ENCODE measurements at regions not wholly inside any gene's neighbourhood (a gene's known extent, or its start where the extent isn't known, plus 50 kb on each side); places are given as distances from the start of the nearest gene placed in this dataset.

DNA sequence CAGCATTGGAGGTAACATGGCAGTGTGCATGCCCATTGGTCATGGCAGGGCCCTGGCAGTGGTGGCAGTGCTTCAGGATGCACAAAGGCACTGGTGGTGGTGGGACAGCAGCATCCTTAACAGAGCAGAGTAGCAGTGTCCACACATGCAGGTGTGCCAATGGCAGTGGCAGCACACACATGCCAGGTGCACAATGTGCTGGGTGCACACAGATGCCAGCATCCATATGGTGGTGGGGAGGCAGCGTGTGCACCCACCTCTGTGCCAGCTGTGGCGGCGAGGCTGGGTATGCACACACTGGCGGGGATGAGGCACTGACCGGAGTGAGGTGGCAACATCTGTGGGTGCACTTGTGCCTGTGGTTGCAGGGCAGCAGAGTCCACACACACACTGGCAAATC is 150.6 kb downstream of the SI start:
- no peak overlapping the region for H2BK120ac ChIP-seq (ENCODE audit: low read depth, low read length)
- H3K23ac ChIP-seq (ENCODE audit: low read length): no peak overlapping the region
- H3K18ac ChIP-seq (ENCODE audit: low read length): no peak overlapping the region
- no peak overlapping the region for H2AK5ac ChIP-seq (ENCODE audit: low read length)
- DNase-seq: no peak
- H2BK15ac ChIP-seq (replicated peaks; ENCODE audit: low read depth): no peak overlapping the region
- H3K4me2 ChIP-seq (ENCODE audit: low read length): no peak overlapping the region
- H4K5ac ChIP-seq (ENCODE audit: low read length): no peak overlapping the region
- no CpG with 5 or more reads among the region's 5 CpGs for WGBS (ENCODE audit: extremely low coverage, insufficient coverage, low lambda C conversion rate)
- H3K27ac ChIP-seq (ENCODE audit: low read depth, low read length): no peak overlapping the region
- H2BK5ac ChIP-seq (ENCODE audit: low read length): no peak overlapping the region
- H3K27me3 ChIP-seq (ENCODE audit: insufficient read depth, low read length, poor library complexity): no peaks in the 10 kb centered on the region
- no peak overlapping the region for H3K56ac ChIP-seq (ENCODE audit: low read length)
- H3K4ac ChIP-seq (ENCODE audit: low read depth, low read length): no peak overlapping the region
- no peaks in the 10 kb centered on the region for H3K79me2 ChIP-seq (ENCODE audit: control insufficient read depth, insufficient read depth, low read length)
- no peak overlapping the region for H3K4me3 ChIP-seq (ENCODE audit: low read length)
- no peaks in the 10 kb centered on the region for H3K36me3 ChIP-seq (ENCODE audit: control insufficient read depth, insufficient read depth, low read length)
- no peak overlapping the region for H3K9ac ChIP-seq (ENCODE audit: low read length)
- no peaks in the 10 kb centered on the region for H3K79me1 ChIP-seq (ENCODE audit: low read length)
- H4K8ac ChIP-seq (ENCODE audit: low read depth, low read length): no peak overlapping the region
- H3K4me1 ChIP-seq (ENCODE audit: control insufficient read depth, low read depth, low read length): no peaks in the 10 kb centered on the region

DNA sequence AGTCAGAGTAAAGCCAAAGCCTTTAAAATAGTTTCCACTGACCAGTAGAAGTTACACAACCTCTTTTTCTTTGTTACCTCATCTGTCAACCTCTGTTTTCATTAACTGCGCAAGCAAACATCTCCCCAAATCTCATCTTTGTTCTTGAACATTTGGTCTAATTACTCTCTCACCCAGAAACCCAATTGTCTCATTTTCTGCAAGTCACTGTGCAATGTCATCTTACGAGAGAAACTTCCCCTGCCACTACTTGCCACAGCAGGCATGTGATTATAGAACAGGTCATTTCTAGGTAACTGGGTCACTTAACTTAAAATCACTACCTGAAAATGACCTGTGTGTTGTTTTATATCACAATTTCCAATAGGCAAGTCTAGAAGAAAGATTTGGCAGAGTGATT is 159.4 kb downstream of the SI start:
- Histone ChIP-seq H3K27me3 (ENCODE audit: insufficient read depth, low read length, poor library complexity) (no peaks in the 10 kb centered on the region), H3K18ac (ENCODE audit: low read length) (no peak overlapping the region), H4K5ac (ENCODE audit: low read length) (no peak overlapping the region), H2BK15ac (replicated peaks; ENCODE audit: low read depth) (no peak overlapping the region), H3K9ac (ENCODE audit: low read length) (no peak overlapping the region), H3K79me2 (ENCODE audit: control insufficient read depth, insufficient read depth, low read length) (no peaks in the 10 kb centered on the region), H2BK120ac (ENCODE audit: low read depth, low read length) (no peak overlapping the region), H3K23ac (ENCODE audit: low read length) (no peak overlapping the region), H3K27ac (ENCODE audit: low read depth, low read length) (no peak overlapping the region), H3K4ac (ENCODE audit: low read depth, low read length) (no peak overlapping the region), H2BK5ac (ENCODE audit: low read length) (no peak overlapping the region), H4K8ac (ENCODE audit: low read depth, low read length) (no peak overlapping the region), H3K79me1 (ENCODE audit: low read length) (no peaks in the 10 kb centered on the region), H3K36me3 (ENCODE audit: control insufficient read depth, insufficient read depth, low read length) (no peaks in the 10 kb centered on the region), H2AK5ac (ENCODE audit: low read length) (no peak overlapping the region), H3K4me3 (ENCODE audit: low read length) (no peak overlapping the region), H3K56ac (ENCODE audit: low read length) (no peak overlapping the region), H3K4me1 (ENCODE audit: control insufficient read depth, low read depth, low read length) (no peaks in the 10 kb centered on the region), H3K4me2 (ENCODE audit: low read length) (no peak overlapping the region)
- DNase-seq: no peak
- WGBS (ENCODE audit: extremely low coverage, insufficient coverage, low lambda C conversion rate): no CpG with 5 or more reads among the region's 2 CpGs

GRCh38 chr3:164912916-164913315 is 165.4 kb downstream of the SI start:
- no peak for DNase-seq
- Histone ChIP-seq H2BK5ac (ENCODE audit: low read length) (no peak overlapping the region), H3K36me3 (ENCODE audit: control insufficient read depth, insufficient read depth, low read length) (no peaks in the 10 kb centered on the region), H3K23ac (ENCODE audit: low read length) (no peak overlapping the region), H3K4me1 (ENCODE audit: control insufficient read depth, low read depth, low read length) (no peaks in the 10 kb centered on the region), H3K4me3 (ENCODE audit: low read length) (no peak overlapping the region), H3K27me3 (ENCODE audit: insufficient read depth, low read length, poor library complexity) (no peaks in the 10 kb centered on the region), H4K8ac (ENCODE audit: low read depth, low read length) (no peak overlapping the region), H3K4me2 (ENCODE audit: low read length) (no peak overlapping the region), H3K4ac (ENCODE audit: low read depth, low read length) (no peak overlapping the region), H3K18ac (ENCODE audit: low read length) (no peak overlapping the region), H3K79me2 (ENCODE audit: control insufficient read depth, insufficient read depth, low read length) (no peaks in the 10 kb centered on the region), H4K5ac (ENCODE audit: low read length) (no peak overlapping the region), H3K56ac (ENCODE audit: low read length) (no peak overlapping the region), H3K79me1 (ENCODE audit: low read length) (no peaks in the 10 kb centered on the region), H2AK5ac (ENCODE audit: low read length) (no peak overlapping the region), H3K9ac (ENCODE audit: low read length) (no peak overlapping the region), H2BK15ac (replicated peaks; ENCODE audit: low read depth) (no peak overlapping the region), H2BK120ac (ENCODE audit: low read depth, low read length) (no peak overlapping the region), H3K27ac (ENCODE audit: low read depth, low read length) (no peak overlapping the region)
- no CpG with 5 or more reads among the region's 2 CpGs for WGBS (ENCODE audit: extremely low coverage, insufficient coverage, low lambda C conversion rate)

DNA sequence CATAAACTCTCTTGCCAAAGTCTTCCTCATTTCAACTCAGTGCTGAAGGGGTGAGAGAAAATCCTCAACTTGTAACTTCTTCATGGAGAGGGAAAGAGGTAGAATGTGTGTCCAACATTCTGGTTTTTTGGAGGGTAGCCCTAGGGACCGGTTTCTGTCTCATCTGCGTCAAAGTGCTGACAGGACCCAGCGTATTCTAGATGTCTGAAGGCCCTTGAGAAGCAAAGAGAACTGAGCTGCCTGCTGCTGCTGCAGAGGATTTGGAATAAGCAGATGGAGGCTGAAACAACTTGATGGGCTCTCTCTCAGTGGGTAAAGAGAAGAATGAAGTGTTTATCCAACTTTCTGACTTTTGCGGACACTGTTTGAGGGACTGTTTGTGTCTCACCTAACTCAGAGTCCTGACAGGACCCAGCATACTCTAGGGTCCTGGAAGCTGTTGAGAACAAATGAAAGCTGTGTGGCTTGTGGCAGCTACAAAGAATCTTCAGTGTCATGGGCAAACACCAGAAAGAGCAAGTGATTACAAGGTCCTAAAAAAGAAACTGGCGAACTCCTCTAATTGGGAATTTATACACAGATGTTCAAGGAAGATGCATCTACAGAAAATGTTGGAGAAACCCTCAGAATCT is 174.4 kb downstream of the SI start:
- Histone ChIP-seq H3K56ac (ENCODE audit: low read length) (no peak overlapping the region), H3K9ac (ENCODE audit: low read length) (no peak overlapping the region), H3K4me3 (ENCODE audit: low read length) (no peak overlapping the region), H3K79me1 (ENCODE audit: low read length) (no peaks in the 10 kb centered on the region), H4K8ac (ENCODE audit: low read depth, low read length) (no peak overlapping the region), H3K36me3 (ENCODE audit: control insufficient read depth, insufficient read depth, low read length) (no peaks in the 10 kb centered on the region), H3K23ac (ENCODE audit: low read length) (no peak overlapping the region), H2BK120ac (ENCODE audit: low read depth, low read length) (no peak overlapping the region), H3K27ac (ENCODE audit: low read depth, low read length) (no peak overlapping the region), H2BK15ac (replicated peaks; ENCODE audit: low read depth) (no peak overlapping the region), H2AK5ac (ENCODE audit: low read length) (no peak overlapping the region), H4K5ac (ENCODE audit: low read length) (no peak overlapping the region), H3K18ac (ENCODE audit: low read length) (no peak overlapping the region), H3K79me2 (ENCODE audit: control insufficient read depth, insufficient read depth, low read length) (no peaks in the 10 kb centered on the region), H3K4me2 (ENCODE audit: low read length) (no peak overlapping the region), H3K4me1 (ENCODE audit: control insufficient read depth, low read depth, low read length) (no peaks in the 10 kb centered on the region), H3K4ac (ENCODE audit: low read depth, low read length) (no peak overlapping the region), H3K27me3 (ENCODE audit: insufficient read depth, low read length, poor library complexity) (no peaks in the 10 kb centered on the region), H2BK5ac (ENCODE audit: low read length) (no peak overlapping the region)
- no CpG with 5 or more reads among the region's 5 CpGs for WGBS (ENCODE audit: extremely low coverage, insufficient coverage, low lambda C conversion rate)
- DNase-seq: no peak

- no peak overlapping the region for H3K23ac ChIP-seq (ENCODE audit: low read length)
- H3K4me2 ChIP-seq (ENCODE audit: low read length): no peak overlapping the region
- no peak overlapping the region for H2BK120ac ChIP-seq (ENCODE audit: low read depth, low read length)
- H3K79me2 ChIP-seq (ENCODE audit: control insufficient read depth, insufficient read depth, low read length): no peaks in the 10 kb centered on the region
- H3K18ac ChIP-seq (ENCODE audit: low read length): no peak overlapping the region
- H2BK5ac ChIP-seq (ENCODE audit: low read length): no peak overlapping the region
- no peak overlapping the region for H3K27ac ChIP-seq (ENCODE audit: low read depth, low read length)
- H3K27me3 ChIP-seq (ENCODE audit: insufficient read depth, low read length, poor library complexity): no peaks in the 10 kb centered on the region
- H3K4me1 ChIP-seq (ENCODE audit: control insufficient read depth, low read depth, low read length): no peaks in the 10 kb centered on the region
- no peaks in the 10 kb centered on the region for H3K79me1 ChIP-seq (ENCODE audit: low read length)
- no peak overlapping the region for H3K9ac ChIP-seq (ENCODE audit: low read length)
- H3K36me3 ChIP-seq (ENCODE audit: control insufficient read depth, insufficient read depth, low read length): no peaks in the 10 kb centered on the region
- H2AK5ac ChIP-seq (ENCODE audit: low read length): no peak overlapping the region
- no peak overlapping the region for H3K4ac ChIP-seq (ENCODE audit: low read depth, low read length)
- H4K8ac ChIP-seq (ENCODE audit: low read depth, low read length): no peak overlapping the region
- no peak overlapping the region for H3K4me3 ChIP-seq (ENCODE audit: low read length)
- no peak overlapping the region for H2BK15ac ChIP-seq (replicated peaks; ENCODE audit: low read depth)
- no peak overlapping the region for H4K5ac ChIP-seq (ENCODE audit: low read length)
- WGBS (ENCODE audit: extremely low coverage, insufficient coverage, low lambda C conversion rate): no CpG with 5 or more reads among the region's 1 CpG
- DNase-seq: no peak
- no peak overlapping the region for H3K56ac ChIP-seq (ENCODE audit: low read length)
Measured at GRCh38 chr3:164897342-164897741, 181.0 kb downstream of the SI start.

DNA sequence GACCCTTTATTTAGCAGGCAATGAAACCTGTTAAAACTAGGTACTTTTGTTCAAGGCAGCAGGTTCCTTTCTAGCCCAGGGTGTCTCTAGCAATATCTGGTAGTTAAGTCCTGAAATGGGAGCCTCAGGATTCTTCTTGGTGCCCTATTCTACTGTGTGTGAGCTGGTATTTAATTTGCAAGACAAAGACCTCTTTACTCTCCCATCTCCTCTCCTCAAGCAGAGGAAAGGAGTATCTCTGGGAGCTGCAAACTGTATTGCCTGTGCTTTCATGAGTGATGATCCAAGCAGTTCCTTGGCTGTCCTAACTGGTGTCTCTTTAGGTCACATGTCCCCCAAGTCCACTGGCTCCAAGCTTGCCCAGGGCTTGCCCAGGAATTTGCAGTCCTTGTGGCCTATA is 188.2 kb downstream of the SI start:
- Histone ChIP-seq H4K5ac (ENCODE audit: low read length) (no peak overlapping the region), H3K4me1 (ENCODE audit: control insufficient read depth, low read depth, low read length) (no peaks in the 10 kb centered on the region), H3K36me3 (ENCODE audit: control insufficient read depth, insufficient read depth, low read length) (no peaks in the 10 kb centered on the region), H2BK120ac (ENCODE audit: low read depth, low read length) (no peak overlapping the region), H3K9ac (ENCODE audit: low read length) (no peak overlapping the region), H3K79me2 (ENCODE audit: control insufficient read depth, insufficient read depth, low read length) (no peaks in the 10 kb centered on the region), H2AK5ac (ENCODE audit: low read length) (no peak overlapping the region), H3K56ac (ENCODE audit: low read length) (no peak overlapping the region), H4K8ac (ENCODE audit: low read depth, low read length) (no peak overlapping the region), H3K18ac (ENCODE audit: low read length) (no peak overlapping the region), H3K4me3 (ENCODE audit: low read length) (no peak overlapping the region), H2BK15ac (replicated peaks; ENCODE audit: low read depth) (no peak overlapping the region), H3K23ac (ENCODE audit: low read length) (no peak overlapping the region), H3K4me2 (ENCODE audit: low read length) (no peak overlapping the region), H3K27ac (ENCODE audit: low read depth, low read length) (no peak overlapping the region), H2BK5ac (ENCODE audit: low read length) (no peak overlapping the region), H3K79me1 (ENCODE audit: low read length) (no peaks in the 10 kb centered on the region), H3K4ac (ENCODE audit: low read depth, low read length) (no peak overlapping the region), H3K27me3 (ENCODE audit: insufficient read depth, low read length, poor library complexity) (no peaks in the 10 kb centered on the region)
- DNase-seq: no peak

Data from mesendoderm (in vitro differentiated cells).